ENCODE measurements at regions not wholly inside any gene's neighbourhood (a gene's known extent, or its start where the extent isn't known, plus 50 kb on each side); places are given as distances from the start of the nearest gene placed in this dataset.

- no peak overlapping the region for H3K4me3 ChIP-seq (ENCODE audit: low read depth, low read length)
- no peak for DNase-seq (ENCODE audit: low read depth, low spot score)
- no peak for TF ChIP-seq CTCF (IDR thresholded peaks at IDR 0.05; ENCODE audit: insufficient read depth, low read length, missing control alignments)
- ChIA-PET CTCF (interaction anchor here (1.0 to 1.1 kb wide), 2 partner anchors 10 to 318 kb away, joined by 3 read pairs; no protein-coding TSS in a partner anchor), POLR2A (no interaction called here)
These were observed 227.3 kb downstream of the PTEN start for GRCh38 chr10:88090568-88091214.

DNA sequence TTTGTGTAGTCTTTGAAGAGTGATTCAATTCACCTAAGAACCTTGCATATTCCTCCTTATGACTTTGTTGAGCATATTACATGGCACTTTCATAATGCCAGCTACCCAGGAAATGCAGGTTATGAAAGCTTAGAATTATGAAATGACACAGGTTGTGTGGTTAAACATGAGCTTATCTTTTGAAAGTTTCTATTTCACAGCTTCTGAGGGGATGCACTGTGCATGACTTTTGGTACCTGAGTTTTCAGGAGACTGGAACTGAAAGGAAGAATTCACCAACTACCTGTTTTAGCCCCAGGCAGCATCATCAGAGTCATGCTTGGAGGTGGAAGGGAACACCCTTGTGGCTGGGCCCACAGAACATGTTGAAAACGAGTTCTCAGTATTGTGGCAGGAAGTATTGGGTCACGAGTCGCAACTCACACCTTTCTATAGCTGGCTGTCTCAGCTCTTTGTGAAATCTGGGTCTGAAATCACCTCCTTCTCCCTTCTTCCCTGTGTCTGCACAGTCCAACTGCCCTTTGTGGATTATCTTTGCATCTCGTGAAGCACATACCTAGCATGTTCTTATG, 228.2 kb downstream of the PTEN start:
- H3K4me3 ChIP-seq (ENCODE audit: low read depth, low read length) = no peak overlapping the region
- ChIA-PET POLR2A (no interaction called here), CTCF (interaction anchor here (1.0 to 1.1 kb wide), 2 partner anchors 9 to 319 kb away, joined by 3 read pairs; no protein-coding TSS in a partner anchor)
- no peak for DNase-seq (ENCODE audit: low read depth, low spot score)
- no peak for TF ChIP-seq CTCF (IDR thresholded peaks at IDR 0.05; ENCODE audit: insufficient read depth, low read length, missing control alignments)

GRCh38 chr10:88092265-88092664, 228.8 kb downstream of the PTEN start:
- DNase-seq (ENCODE audit: low read depth, low spot score) = no peak
- ChIA-PET POLR2A (no interaction called here), CTCF (no interaction called here)
- no peak for TF ChIP-seq CTCF (IDR thresholded peaks at IDR 0.05; ENCODE audit: insufficient read depth, low read length, missing control alignments)
- no peak overlapping the region for H3K4me3 ChIP-seq (ENCODE audit: low read depth, low read length)

GRCh38 chr10:88092973-88093372, 229.5 kb downstream of the PTEN start:
- TF ChIP-seq CTCF (IDR thresholded peaks at IDR 0.05; ENCODE audit: insufficient read depth, low read length, missing control alignments) = no peak
- DNase-seq (ENCODE audit: low read depth, low spot score) = no peak
- POLR2A ChIA-PET = no interaction called here
- no peak overlapping the region for H3K4me3 ChIP-seq (ENCODE audit: low read depth, low read length)
- CTCF ChIA-PET = interaction anchor here (2.3 kb wide), 1 partner anchor 297 kb away, joined by 8 read pairs; no protein-coding TSS in a partner anchor

GRCh38 chr10:88094795-88095194, 231.4 kb downstream of the PTEN start:
- DNase-seq (ENCODE audit: low read depth, low spot score) = no peak
- no peak overlapping the region for H3K4me3 ChIP-seq (ENCODE audit: low read depth, low read length)
- no peak for TF ChIP-seq CTCF (IDR thresholded peaks at IDR 0.05; ENCODE audit: insufficient read depth, low read length, missing control alignments)
- ChIA-PET CTCF (interaction anchor here (0.9 to 2.3 kb wide), 2 partner anchors 19 to 295 kb away, joined by 3 to 8 read pairs; no protein-coding TSS in a partner anchor), POLR2A (no interaction called here)

DNA sequence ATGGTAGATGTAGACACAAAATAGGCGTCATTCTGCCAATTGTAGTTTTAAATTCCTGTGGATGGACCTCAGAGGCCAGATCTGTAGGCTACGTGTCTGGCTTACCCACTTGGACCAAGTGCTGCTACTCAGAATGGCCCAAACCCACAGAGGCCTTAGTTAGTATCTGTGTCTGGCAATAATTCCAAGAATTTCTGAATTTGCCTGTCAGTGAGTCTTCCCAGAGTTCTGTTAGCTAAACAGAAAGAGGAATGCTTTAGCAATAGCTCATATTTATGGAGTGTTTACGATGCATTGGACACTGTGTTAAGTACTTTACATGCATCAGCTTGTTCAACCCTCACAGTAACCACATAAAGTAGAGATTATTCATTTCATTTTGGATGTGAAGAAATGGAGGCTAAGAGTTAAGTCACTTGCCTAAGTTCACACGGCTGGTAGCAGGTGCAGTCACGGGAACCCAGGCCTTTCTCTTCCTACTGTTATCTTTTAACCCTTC, 231.8 kb downstream of the PTEN start:
- peak; percentile 91 for DNase-seq (ENCODE audit: low read depth, low spot score)
- no peak for TF ChIP-seq CTCF (IDR thresholded peaks at IDR 0.05; ENCODE audit: insufficient read depth, low read length, missing control alignments)
- POLR2A ChIA-PET = no interaction called here
- no peak overlapping the region for H3K4me3 ChIP-seq (ENCODE audit: low read depth, low read length)
- CTCF ChIA-PET = interaction anchor here (0.9 to 2.3 kb wide), 2 partner anchors 19 to 294 kb away, joined by 3 to 8 read pairs; no protein-coding TSS in a partner anchor
